Mucosa of descending colon (tissue), 3 donors: ENCODE measurements at regions not wholly inside any gene's neighbourhood (a gene's known extent, or its start where the extent isn't known, plus 50 kb on each side); places are given as distances from the start of the nearest gene placed in this dataset.

Experiments used
- ATAC-seq: fragments of 200-7000 bp; cut with Tn5 transposase; one replicate; pipeline ENCODE4 v1.9.1; 2020; ENCODE audit warnings: mild to moderate bottlenecking, moderate library complexity
- DNase-seq, 3 donors: peaks; one replicate each; pipeline ENCODE4 v3.0.0-alpha.2; 2020
- H3K36me3 ChIP-seq: fragments of 200-600 bp; one replicate; pipeline ENCODE4 v1.8.0; 2021; ENCODE audit warnings: low read depth, mild to moderate bottlenecking
- H3K4me1 ChIP-seq: fragments of 200-600 bp; one replicate; pipeline ENCODE4 v1.8.0; 2021; ENCODE audit warnings: low read depth, mild to moderate bottlenecking
- H3K4me3 ChIP-seq: fragments of 200-600 bp; one replicate; pipeline ENCODE4 v1.8.0; 2021; ENCODE audit warnings: mild to moderate bottlenecking
- H3K9me3 ChIP-seq: fragments of 200-600 bp; one replicate; pipeline ENCODE4 v1.8.0; 2021; ENCODE audit warnings: mild to moderate bottlenecking
- CTCF ChIP-seq: fragments of 200-600 bp; IDR thresholded peaks from one replicate; pipeline ENCODE4 v1.8.0; 2022; ENCODE audit warnings: antibody characterized with exemption, mild to moderate bottlenecking
- intact Hi-C, 2 donors: fragments of 100-400 bp; cut with DNase I in 1 of 2; cut with micrococcal nuclease in 1 of 2; formaldehyde crosslinking; loops; one replicate each; pipeline versions ENCODE4 v1.11.0 to v1.11.1; 2022; cut with DNase I, micrococcal nuclease
- donor health status: DM: no; HTN: no; CAD: no; lungs with moderate emphysema.
- donor health status: DM: no; HTN: no; CAD: no.
- donor health status: DM: no; HTN: yes; CAD: no.

DNA sequence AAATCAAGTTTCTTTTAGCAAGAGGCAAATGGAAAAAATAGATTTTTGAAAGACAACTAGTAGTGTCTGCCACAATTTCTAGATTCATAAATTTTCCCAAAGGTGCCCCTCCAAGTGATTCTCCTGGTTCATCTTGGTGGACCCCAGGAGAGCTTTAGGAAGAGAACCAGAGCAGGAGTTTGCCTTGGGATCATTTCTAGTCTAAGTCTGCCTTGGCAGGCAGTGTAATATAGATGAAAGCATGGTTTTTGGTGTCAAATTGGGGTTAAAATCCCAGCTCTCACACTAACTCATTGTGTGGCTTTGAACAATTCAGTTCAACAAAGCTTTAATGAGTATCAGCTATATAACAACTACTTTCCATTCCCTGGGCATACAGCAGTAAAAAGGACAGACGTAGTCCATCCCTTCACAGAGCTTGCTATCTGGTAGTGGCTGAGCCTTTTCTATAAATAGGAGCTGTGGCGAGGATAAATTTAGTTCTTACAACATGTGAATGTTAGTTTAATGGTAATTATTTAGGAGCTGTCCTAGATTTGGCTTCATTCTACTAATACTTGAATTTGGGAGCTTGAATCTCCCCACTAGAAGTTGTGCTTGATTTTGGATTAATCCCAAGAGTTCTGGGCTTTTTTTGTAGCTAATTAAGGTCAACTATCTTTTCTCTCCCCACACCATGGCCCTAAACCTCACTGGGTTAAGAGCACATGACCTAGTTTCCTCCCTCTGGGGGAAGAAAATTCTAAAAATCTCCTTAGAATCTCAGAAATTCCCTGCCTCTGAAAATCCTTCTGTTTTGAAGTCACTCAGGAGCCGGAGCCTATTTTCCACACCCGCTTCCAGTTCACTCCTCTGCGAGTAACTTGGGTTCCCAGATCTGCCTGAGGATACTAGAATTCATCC is 197.8 kb downstream of the PCSK1 start:
- ATAC-seq (no peak), DNase-seq (no peak)
- intact Hi-C loops = no loop called here
- Histone ChIP-seq H3K4me3 (no peak overlapping the region), H3K9me3 (no peaks in the 10 kb centered on the region), H3K36me3 (no peaks in the 10 kb centered on the region), H3K4me1 (no peaks in the 10 kb centered on the region)
- TF ChIP-seq CTCF = no peak

- no peak for ATAC-seq
- no peaks in the 10 kb centered on the region for H3K4me1 ChIP-seq
Measured at GRCh38 chr5:96232602-96233001, 200.4 kb downstream of the PCSK1 start.

GRCh38 chr5:96229188-96229587 is 203.9 kb downstream of the PCSK1 start:
- no peaks in the 10 kb centered on the region for H3K4me1 ChIP-seq
- no peaks in the 10 kb centered on the region for H3K9me3 ChIP-seq
- H3K36me3 ChIP-seq = no peaks in the 10 kb centered on the region
- DNase-seq (no peak), ATAC-seq (no peak)
- intact Hi-C loops = no loop called here
- no peak overlapping the region for H3K4me3 ChIP-seq
- no peak for TF ChIP-seq CTCF

More at GRCh38 chr5:96232602-96233001, 200.4 kb downstream of the PCSK1 start:
- no peak overlapping the region for H3K4me3 ChIP-seq
- no peaks in the 10 kb centered on the region for H3K9me3 ChIP-seq
- no peaks in the 10 kb centered on the region for H3K36me3 ChIP-seq
- DNase-seq = no peak
- intact Hi-C loops = no loop called here
- no peak for TF ChIP-seq CTCF

GRCh38 chr5:96228408-96228807 is 204.6 kb downstream of the PCSK1 start:
- no peaks in the 10 kb centered on the region for H3K36me3 ChIP-seq
- no peaks in the 10 kb centered on the region for H3K9me3 ChIP-seq
- TF ChIP-seq CTCF = no peak
- no peak for DNase-seq
- no peak for ATAC-seq
- intact Hi-C loops = no loop called here
- no peak overlapping the region for H3K4me3 ChIP-seq
- no peaks in the 10 kb centered on the region for H3K4me1 ChIP-seq

DNA sequence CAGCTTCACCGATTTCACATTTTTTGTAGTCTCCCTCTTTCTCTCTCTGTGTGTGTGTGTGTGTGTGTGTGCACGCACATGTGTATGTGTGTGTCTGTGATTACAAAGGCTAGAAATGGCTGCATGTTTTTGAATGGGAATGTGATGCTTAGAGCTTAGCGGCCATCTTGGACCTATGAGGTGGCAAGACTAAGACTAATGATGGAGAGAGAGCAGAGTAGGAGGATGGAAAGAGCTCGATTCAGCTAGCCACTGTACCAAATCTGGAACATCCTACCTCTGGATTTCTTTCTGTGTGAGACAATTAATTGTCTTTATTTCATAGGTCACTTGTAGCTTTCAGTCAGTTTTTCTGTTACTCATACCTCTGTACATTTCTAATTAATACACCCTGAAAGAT is 205.1 kb downstream of the PCSK1 start:
- no peak overlapping the region for H3K4me3 ChIP-seq
- intact Hi-C loops = no loop called here
- no peak for DNase-seq
- H3K9me3 ChIP-seq = no peaks in the 10 kb centered on the region
- no peaks in the 10 kb centered on the region for H3K36me3 ChIP-seq
- no peak for ATAC-seq
- no peaks in the 10 kb centered on the region for H3K4me1 ChIP-seq
- TF ChIP-seq CTCF = no peak
